Caco-2 (cell line): ENCODE measurements at regions not wholly inside any gene's neighbourhood (a gene's known extent, or its start where the extent isn't known, plus 50 kb on each side); places are given as distances from the start of the nearest gene placed in this dataset.
A peak's percentile ranks its signal among the peaks of the same experiment; 100 is the strongest.

Experiments used
- BruUV-seq: library from RNA; stranded (reverse); fragments of 400-500 nt; replicated peaks from 2 replicates; lab custom pipeline; 2021; lab: Mats Ljungman, UMichigan
- CTCF ChIA-PET: fragments of 300-600 bp; sonication (Branson Sonifier 250); formaldehyde crosslinking; loops from one replicate; lab custom pipeline; 2022; ENCODE audit warnings: antibody characterized with exemption; lab: Charles Lee
- POLR2A ChIA-PET: fragments of 300-600 bp; sonication (Branson Sonifier 250); formaldehyde crosslinking; loops from one replicate; lab custom pipeline; 2022; ENCODE audit warnings: antibody characterized with exemption; lab: Charles Lee
- DNase-seq, 2 experiments: peaks; one replicate each; pipeline versions ENCODE4 v3.0.0 to v3.0.0-alpha.2; 2020 to 2022
- H3K27me3 ChIP-seq: replicated peaks from 2 replicates; pipeline ENCODE4 v1.6.0; 2011; ENCODE audit warnings: low read length; ENCODE audit not compliant: control insufficient read depth, insufficient read depth
- H3K36me3 ChIP-seq: 2 replicates; pipeline ENCODE4 v1.5.1; 2011; ENCODE audit warnings: low read length; ENCODE audit not compliant: control insufficient read depth, insufficient read depth
- H3K4me1 ChIP-seq: fragments of 250-450 bp; sonication (Bioruptor Pico); 2 replicates; pipeline ENCODE4 v1.5.1; 2020; ENCODE audit warnings: mild to moderate bottlenecking
- H3K4me3 ChIP-seq: 2 replicates; pipeline ENCODE4 v1.5.1; 2011; ENCODE audit warnings: low read depth, mild to moderate bottlenecking, control low read depth, low read length
- H3K9me3 ChIP-seq: fragments of 250-450 bp; sonication (Bioruptor Pico); 2 replicates; pipeline ENCODE4 v1.5.1; 2020; ENCODE audit warnings: mild to moderate bottlenecking, moderate library complexity
- H3K27ac Mint-ChIP-seq: one replicate; pipeline ENCODE4 v1.8.0; 2022; ENCODE audit warnings: mixed read lengths; ENCODE audit not compliant: unreplicated experiment
- H3K27me3 Mint-ChIP-seq: one replicate; pipeline ENCODE4 v1.8.0; 2022; ENCODE audit warnings: mixed read lengths; ENCODE audit not compliant: insufficient read depth, unreplicated experiment
- H3K36me3 Mint-ChIP-seq: one replicate; pipeline ENCODE4 v1.8.0; 2022; ENCODE audit warnings: mild to moderate bottlenecking, mixed read lengths; ENCODE audit not compliant: insufficient read depth, unreplicated experiment
- H3K4me1 Mint-ChIP-seq: one replicate; pipeline ENCODE4 v1.8.0; 2022; ENCODE audit warnings: low read depth, mixed read lengths; ENCODE audit not compliant: unreplicated experiment
- H3K4me3 Mint-ChIP-seq: one replicate; pipeline ENCODE4 v1.8.0; 2022; ENCODE audit warnings: mild to moderate bottlenecking, moderate library complexity, mixed read lengths; ENCODE audit not compliant: unreplicated experiment
- H3K9me3 Mint-ChIP-seq: one replicate; pipeline ENCODE4 v1.8.0; 2022; ENCODE audit warnings: mixed read lengths; ENCODE audit not compliant: unreplicated experiment
- intact Hi-C: fragments of 100-400 bp; cut with micrococcal nuclease; formaldehyde crosslinking; loops from one replicate; pipeline ENCODE4 v1.10.0; 2022; ENCODE audit not compliant: unreplicated experiment
- TF ChIP-seq, protein P1 (sequence below), 2 experiments: fragments of 200-600 bp in 1 of 2; IDR thresholded peaks; 1 replicate in 1 of 2; 2 replicates in 1 of 2; pipeline versions ENCODE4 v1.5.1 to v1.8.0; 2011 to 2022; ENCODE audit warnings: antibody characterized with exemption in 1 of 2, control low read depth in 1 of 2, inconsistent platforms in 1 of 2, low read depth in 1 of 2, low read length in 1 of 2, mild to moderate bottlenecking in 1 of 2, moderate library complexity in 1 of 2; ENCODE audit not compliant: insufficient read depth in 1 of 2, severe bottlenecking in 1 of 2, unreplicated experiment in 1 of 2

GRCh38 chr10:78755877-78756455, 312.8 kb upstream of the ZMIZ1 start:
- Histone ChIP-seq H3K9me3 (no peaks in the 10 kb centered on the region), H3K4me1 (no peaks in the 10 kb centered on the region), H3K4me3 (no peak overlapping the region), H3K36me3 (no peaks in the 10 kb centered on the region), H3K27me3 (no peaks in the 10 kb centered on the region)
- Mint-ChIP-seq H3K27me3 (no peaks in the 10 kb centered on the region), H3K4me3 (no peak overlapping the region), H3K4me1 (peaks cover 13% of the 10 kb centered on the region), H3K27ac (no peak overlapping the region), H3K9me3 (no peaks in the 10 kb centered on the region), H3K36me3 (no peaks in the 10 kb centered on the region)
- no peak for DNase-seq
- CTCF ChIA-PET = no interaction called here
- TF ChIP-seq, protein P1, sequence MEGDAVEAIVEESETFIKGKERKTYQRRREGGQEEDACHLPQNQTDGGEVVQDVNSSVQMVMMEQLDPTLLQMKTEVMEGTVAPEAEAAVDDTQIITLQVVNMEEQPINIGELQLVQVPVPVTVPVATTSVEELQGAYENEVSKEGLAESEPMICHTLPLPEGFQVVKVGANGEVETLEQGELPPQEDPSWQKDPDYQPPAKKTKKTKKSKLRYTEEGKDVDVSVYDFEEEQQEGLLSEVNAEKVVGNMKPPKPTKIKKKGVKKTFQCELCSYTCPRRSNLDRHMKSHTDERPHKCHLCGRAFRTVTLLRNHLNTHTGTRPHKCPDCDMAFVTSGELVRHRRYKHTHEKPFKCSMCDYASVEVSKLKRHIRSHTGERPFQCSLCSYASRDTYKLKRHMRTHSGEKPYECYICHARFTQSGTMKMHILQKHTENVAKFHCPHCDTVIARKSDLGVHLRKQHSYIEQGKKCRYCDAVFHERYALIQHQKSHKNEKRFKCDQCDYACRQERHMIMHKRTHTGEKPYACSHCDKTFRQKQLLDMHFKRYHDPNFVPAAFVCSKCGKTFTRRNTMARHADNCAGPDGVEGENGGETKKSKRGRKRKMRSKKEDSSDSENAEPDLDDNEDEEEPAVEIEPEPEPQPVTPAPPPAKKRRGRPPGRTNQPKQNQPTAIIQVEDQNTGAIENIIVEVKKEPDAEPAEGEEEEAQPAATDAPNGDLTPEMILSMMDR (IDR thresholded peaks at IDR 0.05; ENCODE audit: insufficient read depth in 1 of 2, low read depth in 1 of 2, low read length in 1 of 2, severe bottlenecking in 1 of 2, unreplicated experiment in 1 of 2) = no peak
- BruUV-seq = no TSS peak
- intact Hi-C loops = no loop called here
- POLR2A ChIA-PET = no interaction called here

- Mint-ChIP-seq H3K27ac (peak overlapping the region; percentile 48), H3K4me1 (peaks cover 13% of the 10 kb centered on the region), H3K27me3 (no peaks in the 10 kb centered on the region), H3K9me3 (no peaks in the 10 kb centered on the region), H3K36me3 (no peaks in the 10 kb centered on the region), H3K4me3 (no peak overlapping the region)
- no peaks in the 10 kb centered on the region for H3K27me3 ChIP-seq
- intact Hi-C loops = no loop called here
- ChIA-PET POLR2A (no interaction called here), CTCF (no interaction called here)
- no peaks in the 10 kb centered on the region for H3K4me1 ChIP-seq
- no peaks in the 10 kb centered on the region for H3K36me3 ChIP-seq
- H3K9me3 ChIP-seq = no peaks in the 10 kb centered on the region
- TF ChIP-seq, protein P1 (IDR thresholded peaks at IDR 0.05; ENCODE audit: insufficient read depth in 1 of 2, low read depth in 1 of 2, low read length in 1 of 2, severe bottlenecking in 1 of 2, unreplicated experiment in 1 of 2) = no peak
- no peak for DNase-seq
- H3K4me3 ChIP-seq = no peak overlapping the region
- BruUV-seq = no TSS peak
Measured at GRCh38 chr10:78756604-78757343, 312.0 kb upstream of the ZMIZ1 start.

- H3K27ac Mint-ChIP-seq = peak overlapping the region; percentile 48
Measured at GRCh38 chr10:78757344-78757925, 311.3 kb upstream of the ZMIZ1 start.

More at GRCh38 chr10:78757344-78757925, 311.3 kb upstream of the ZMIZ1 start:
- intact Hi-C loops = no loop called here
- TF ChIP-seq, protein P1 (IDR thresholded peaks at IDR 0.05; ENCODE audit: insufficient read depth in 1 of 2, low read depth in 1 of 2, low read length in 1 of 2, severe bottlenecking in 1 of 2, unreplicated experiment in 1 of 2) = no peak
- Mint-ChIP-seq H3K9me3 (no peaks in the 10 kb centered on the region), H3K4me3 (no peak overlapping the region), H3K27me3 (no peaks in the 10 kb centered on the region), H3K36me3 (no peaks in the 10 kb centered on the region), H3K4me1 (peaks cover 13% of the 10 kb centered on the region)
- ChIA-PET POLR2A (no interaction called here), CTCF (no interaction called here)
- no peaks in the 10 kb centered on the region for H3K27me3 ChIP-seq
- no TSS peak for BruUV-seq
- no peak for DNase-seq
- no peak overlapping the region for H3K4me3 ChIP-seq
- no peaks in the 10 kb centered on the region for H3K9me3 ChIP-seq
- H3K4me1 ChIP-seq = no peaks in the 10 kb centered on the region
- no peaks in the 10 kb centered on the region for H3K36me3 ChIP-seq
